SH-SY5Y (cell line): ENCODE measurements at regions not wholly inside any gene's neighbourhood (a gene's known extent, or its start where the extent isn't known, plus 50 kb on each side); places are given as distances from the start of the nearest gene placed in this dataset.

Experiments
- GATA2 ChIP-seq: IDR thresholded peaks from 2 replicates; pipeline ENCODE4 v1.6.1; 2011; ENCODE audit warnings: mild to moderate bottlenecking, low read depth, low read length
- GATA3 ChIP-seq: IDR thresholded peaks from 2 replicates; pipeline ENCODE4 v1.6.1; 2011; ENCODE audit warnings: low read depth, mild to moderate bottlenecking, low read length, moderate library complexity

DNA sequence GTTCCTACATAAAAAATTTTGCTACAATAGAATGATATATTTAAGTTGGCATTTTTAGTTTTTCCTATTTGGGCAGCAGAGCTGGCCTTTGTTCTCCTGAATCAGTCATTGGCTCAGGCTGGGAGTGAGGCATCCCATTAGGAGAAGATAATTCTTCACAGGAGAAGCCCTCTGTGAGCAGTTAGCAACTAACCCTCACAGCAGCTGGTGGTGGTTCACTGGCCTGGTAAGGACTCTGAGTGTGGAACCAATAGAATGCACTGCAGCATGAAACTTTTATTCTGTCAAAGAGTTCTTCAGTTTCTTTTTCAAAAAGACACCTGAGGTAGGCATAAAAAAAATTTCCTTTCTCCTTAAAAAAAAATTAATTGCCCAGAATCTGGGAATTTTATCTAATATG is 562.6 kb downstream of the ZNF385D start:
- TF ChIP-seq GATA3 (no peak), GATA2 (no peak)
